CD14-positive monocyte (primary cell): ENCODE measurements at regions not wholly inside any gene's neighbourhood (a gene's known extent, or its start where the extent isn't known, plus 50 kb on each side); places are given as distances from the start of the nearest gene placed in this dataset.

ENCODE experiments used
- DNase-seq, 3 donors: peaks; one replicate each; pipeline ENCODE4 v3.0.0-alpha.2; 2011 to 2022
- H2AFZ ChIP-seq: 2 replicates; pipeline ENCODE4 v1.6.0; 2012; ENCODE audit warnings: mild to moderate bottlenecking, low read depth, low read length, inconsistent platforms; ENCODE audit not compliant: insufficient read depth, poor library complexity, severe bottlenecking
- H3K27ac ChIP-seq, 2 donors: 1 replicate in 1 of 2; 2 replicates in 1 of 2; pipeline ENCODE4 v1.5.1; 2012 to 2013; ENCODE audit warnings: low read length in 2 of 2, control low read depth in 1 of 2, inconsistent platforms in 1 of 2, low read depth in 1 of 2, mild to moderate bottlenecking in 1 of 2
- H3K27me3 ChIP-seq, 2 donors: one replicate each; pipeline versions ENCODE4 v1.6.0 to v1.6.1; 2011 to 2013; ENCODE audit warnings: low read length in 2 of 2; ENCODE audit not compliant: control insufficient read depth in 2 of 2, insufficient read depth in 2 of 2
- H3K36me3 ChIP-seq, 2 donors: replicated peaks in 1 of 2; 1 replicate in 1 of 2; 2 replicates in 1 of 2; pipeline versions ENCODE4 v1.5.1 to v1.6.1; 2012 to 2013; ENCODE audit warnings: low read length in 2 of 2, control low read depth in 1 of 2, inconsistent platforms in 1 of 2, mild to moderate bottlenecking in 1 of 2; ENCODE audit not compliant: insufficient read depth in 2 of 2, control insufficient read depth in 1 of 2
- H3K4me1 ChIP-seq, 2 donors: 1 replicate in 1 of 2; 2 replicates in 1 of 2; pipeline versions ENCODE4 v1.5.1 to v1.6.1; 2012 to 2013; ENCODE audit warnings: low read length in 2 of 2, control low read depth in 1 of 2, inconsistent platforms in 1 of 2, mild to moderate bottlenecking in 1 of 2, moderate library complexity in 1 of 2; ENCODE audit not compliant: insufficient read depth in 2 of 2, control insufficient read depth in 1 of 2
- H3K4me2 ChIP-seq: replicated peaks from 2 replicates; pipeline ENCODE3; 2012; ENCODE audit warnings: low read length, moderate library complexity, mild to moderate bottlenecking; ENCODE audit not compliant: poor library complexity, severe bottlenecking; ENCODE audit errors: extremely low read depth
- H3K4me3 ChIP-seq, 3 experiments: fragments of 200-600 bp in 1 of 3; sonication (generic) in 1 of 3; replicated peaks in 1 of 3; 1 replicate in 2 of 3; 2 replicates in 1 of 3; pipeline ENCODE4 v1.5.1; 2011 to 2013; ENCODE audit warnings: low read length in 3 of 3, mild to moderate bottlenecking in 3 of 3, control low read depth in 2 of 3, low read depth in 2 of 3, inconsistent platforms in 1 of 3, moderate library complexity in 1 of 3
- H3K79me2 ChIP-seq: 2 replicates; pipeline ENCODE4 v1.6.0; 2012; ENCODE audit warnings: mild to moderate bottlenecking, control low read depth, inconsistent platforms, low read length, moderate library complexity; ENCODE audit not compliant: insufficient read depth
- H3K9ac ChIP-seq: 2 replicates; pipeline ENCODE4 v1.6.0; 2017; ENCODE audit warnings: low read length, mild to moderate bottlenecking; ENCODE audit not compliant: insufficient read depth, poor library complexity, severe bottlenecking
- H3K9me3 ChIP-seq, 2 donors: replicated peaks in 1 of 2; 1 replicate in 1 of 2; 2 replicates in 1 of 2; pipeline versions ENCODE4 v1.5.1 to v1.6.1; 2012 to 2013; ENCODE audit warnings: low read length in 2 of 2, control low read depth in 1 of 2; ENCODE audit not compliant: control insufficient read depth in 1 of 2, insufficient read depth in 1 of 2
- H4K20me1 ChIP-seq: 2 replicates; pipeline ENCODE4 v1.6.0; 2012; ENCODE audit warnings: mild to moderate bottlenecking, low read length, control low read depth, moderate library complexity; ENCODE audit not compliant: insufficient read depth
- H3K27ac Mint-ChIP-seq, 7 donors: one replicate each; pipeline ENCODE4 v1.8.0; 2020; ENCODE audit warnings: mild to moderate bottlenecking in 7 of 7, mixed read lengths in 7 of 7, moderate library complexity in 6 of 7, inconsistent platforms in 2 of 7
- H3K27me3 Mint-ChIP-seq, 3 donors: one replicate each; pipeline ENCODE4 v1.8.0; 2021 to 2022; ENCODE audit warnings: low read depth in 3 of 3, mild to moderate bottlenecking in 3 of 3, mixed read lengths in 3 of 3, moderate library complexity in 3 of 3, inconsistent platforms in 1 of 3
- H3K36me3 Mint-ChIP-seq, 2 donors: one replicate each; pipeline ENCODE4 v1.8.0; 2020; ENCODE audit warnings: mixed read lengths in 2 of 2, inconsistent platforms in 1 of 2, mild to moderate bottlenecking in 1 of 2
- H3K4me1 Mint-ChIP-seq: one replicate; pipeline ENCODE4 v1.8.0; 2020; ENCODE audit warnings: mild to moderate bottlenecking, mixed read lengths
- H3K4me3 Mint-ChIP-seq, 2 donors: one replicate each; pipeline ENCODE4 v1.8.0; 2020; ENCODE audit warnings: mild to moderate bottlenecking in 2 of 2, mixed read lengths in 2 of 2, moderate library complexity in 1 of 2
- H3K9me3 Mint-ChIP-seq, 7 donors: one replicate each; pipeline ENCODE4 v1.8.0; 2020 to 2022; ENCODE audit warnings: mixed read lengths in 7 of 7, mild to moderate bottlenecking in 6 of 7, moderate library complexity in 6 of 7, inconsistent platforms in 2 of 7
- CTCF ChIP-seq: fragments of 200-600 bp; IDR thresholded peaks from one replicate; pipeline ENCODE4 v1.8.0; 2022; ENCODE audit warnings: antibody characterized with exemption, mild to moderate bottlenecking
- WGBS: methylation state at CpG from one replicate; pipeline ENCODE4 v1.1.5; 2013; ENCODE audit warnings: missing lambda C conversion rate; ENCODE audit not compliant: insufficient coverage; 5-methylcytosine and 5-hydroxymethylcytosine counted together
- intact Hi-C, 2 donors: fragments of 100-400 bp; cut with micrococcal nuclease; formaldehyde crosslinking; loops; one replicate each; pipeline versions ENCODE4 v1.15.0 to v1.15.1; 2023

DNA sequence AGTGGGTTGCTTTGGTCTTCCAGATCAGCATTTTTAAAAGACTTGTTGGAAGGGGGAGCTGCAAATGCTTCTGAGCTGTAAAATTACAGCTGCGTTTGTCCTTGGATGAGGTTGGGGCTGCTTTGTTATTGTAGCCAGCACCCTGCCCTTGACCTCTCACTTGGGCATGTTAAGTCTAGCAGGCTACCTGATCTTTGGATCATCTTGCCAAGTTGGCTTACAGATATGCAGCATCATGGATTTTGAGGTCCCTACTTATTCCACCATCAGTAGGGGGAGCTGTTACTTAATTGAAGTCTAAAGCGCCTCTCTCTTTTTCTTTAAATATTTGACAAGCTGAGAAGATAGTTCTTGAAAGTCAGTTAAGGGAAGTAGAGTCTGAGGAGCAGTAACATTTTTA lies 793.0 kb downstream of the MCTP2 start:
- H3K4me1 Mint-ChIP-seq, result no peaks in the 10 kb centered on the region
- Histone ChIP-seq H4K20me1 (no peaks in the 10 kb centered on the region), H3K9me3 (no peaks in the 10 kb centered on the region), H3K4me1 (no peaks in the 10 kb centered on the region), H3K4me3 (no peak overlapping the region), H2AFZ (no peak overlapping the region), H3K4me2 (no peak overlapping the region), H3K27me3 (no peaks in the 10 kb centered on the region), H3K79me2 (no peaks in the 10 kb centered on the region), H3K9ac (no peak overlapping the region), H3K36me3 (no peaks in the 10 kb centered on the region), H3K27ac (no peak overlapping the region)
- peaks cover 0 to 1% (median 0%) of the 10 kb centered on the region in 3 donors for H3K27me3 Mint-ChIP-seq
- H3K36me3 Mint-ChIP-seq, result no peaks in the 10 kb centered on the region
- DNase-seq, result no peak
- H3K4me3 Mint-ChIP-seq, result no peak overlapping the region
- WGBS, result 100% methylated on average over 1 of the region's 2 CpGs
- no peak for TF ChIP-seq CTCF
- no peak overlapping the region for H3K27ac Mint-ChIP-seq
- intact Hi-C loops, result no loop called here
- no peaks in the 10 kb centered on the region for H3K9me3 Mint-ChIP-seq

GRCh38 chr15:95025924-95026728 lies 794.8 kb downstream of the MCTP2 start:
- Histone ChIP-seq H3K27me3 (no peaks in the 10 kb centered on the region), H3K27ac (no peak overlapping the region), H2AFZ (no peak overlapping the region), H3K9me3 (no peaks in the 10 kb centered on the region), H3K9ac (no peak overlapping the region), H3K4me2 (no peak overlapping the region), H3K4me3 (no peak overlapping the region), H3K79me2 (no peaks in the 10 kb centered on the region), H4K20me1 (no peaks in the 10 kb centered on the region), H3K4me1 (no peaks in the 10 kb centered on the region), H3K36me3 (no peaks in the 10 kb centered on the region)
- no peaks in the 10 kb centered on the region for H3K4me1 Mint-ChIP-seq
- H3K27me3 Mint-ChIP-seq, result no peaks in the 10 kb centered on the region
- no peaks in the 10 kb centered on the region for H3K36me3 Mint-ChIP-seq
- intact Hi-C loops, result no loop called here
- H3K4me3 Mint-ChIP-seq, result no peak overlapping the region
- DNase-seq, result no peak
- WGBS, result 60% methylated on average over 1 of the region's 5 CpGs
- no peaks in the 10 kb centered on the region for H3K9me3 Mint-ChIP-seq
- no peak for TF ChIP-seq CTCF
- no peak overlapping the region for H3K27ac Mint-ChIP-seq
